Glomerular visceral epithelial cell (primary cell): ENCODE measurements at regions not wholly inside any gene's neighbourhood (a gene's known extent, or its start where the extent isn't known, plus 50 kb on each side); places are given as distances from the start of the nearest gene placed in this dataset.
"Not testable (repeated sequence)": the region's sequence is repeated elsewhere in the genome, so short reads cannot be mapped to it uniquely, and the experiment has no call there.

Experiments used
- DNase-seq: peaks from one replicate; pipeline ENCODE4 v3.0.0-alpha.2; 2016; ENCODE audit errors: extremely low spot score

- DNase-seq: no peak
These were observed 562.2 kb downstream of the GALC start for GRCh38 chr14:87430810-87431209.

- DNase-seq: no peak
These were observed 562.8 kb downstream of the GALC start for GRCh38 chr14:87430214-87430613.

GRCh38 chr14:87419925-87420324 is 573.1 kb downstream of the GALC start:
- no peak for DNase-seq

DNA sequence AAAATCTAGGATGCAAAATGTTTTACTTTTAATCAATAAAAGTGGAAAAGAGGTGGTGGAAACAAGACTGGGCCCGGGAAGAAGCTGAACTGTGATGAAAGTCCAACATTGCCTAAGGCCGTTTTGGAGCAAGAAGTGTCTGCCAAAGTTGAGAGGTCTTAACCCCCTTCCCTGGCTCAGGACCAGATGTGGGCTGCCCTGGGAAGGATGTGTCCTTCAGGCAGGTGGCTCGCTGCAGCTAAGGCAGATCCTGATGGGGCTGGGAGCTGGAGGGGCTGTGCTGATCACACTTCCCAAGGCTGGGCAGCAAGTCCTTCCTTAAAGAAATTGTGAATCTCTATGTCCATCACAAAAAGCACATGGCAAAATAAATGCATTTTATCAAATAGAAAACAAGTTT is 581.6 kb downstream of the GALC start:
- no peak for DNase-seq

- peak; percentile 13 for DNase-seq
These were observed 583.6 kb downstream of the GALC start for GRCh38 chr14:87409393-87409792.

- no peak for DNase-seq
These were observed 585.6 kb downstream of the GALC start for GRCh38 chr14:87407344-87407743.

GRCh38 chr14:87405563-87405962 is 587.4 kb downstream of the GALC start:
- no peak for DNase-seq

GRCh38 chr14:87397499-87397898 is 595.5 kb downstream of the GALC start:
- DNase-seq: no peak

DNA sequence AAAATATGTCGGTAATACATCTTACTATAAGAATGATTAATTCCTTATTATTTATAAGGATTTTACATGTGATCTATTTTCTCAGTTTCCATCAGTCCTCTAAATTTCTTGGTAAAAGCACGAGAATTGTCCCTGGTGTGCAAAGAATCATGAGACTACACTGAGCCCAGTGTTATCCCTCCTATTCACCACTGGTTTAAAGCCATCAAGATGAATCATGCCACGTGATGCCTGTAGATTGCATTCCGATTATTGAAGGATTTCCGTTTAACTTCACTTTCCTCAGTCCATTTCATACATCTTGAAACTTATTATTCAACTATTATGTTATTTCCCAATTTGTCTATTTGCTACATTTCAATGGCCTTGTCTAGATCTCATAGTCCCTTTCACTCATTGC is 601.9 kb downstream of the GALC start:
- no peak for DNase-seq

DNA sequence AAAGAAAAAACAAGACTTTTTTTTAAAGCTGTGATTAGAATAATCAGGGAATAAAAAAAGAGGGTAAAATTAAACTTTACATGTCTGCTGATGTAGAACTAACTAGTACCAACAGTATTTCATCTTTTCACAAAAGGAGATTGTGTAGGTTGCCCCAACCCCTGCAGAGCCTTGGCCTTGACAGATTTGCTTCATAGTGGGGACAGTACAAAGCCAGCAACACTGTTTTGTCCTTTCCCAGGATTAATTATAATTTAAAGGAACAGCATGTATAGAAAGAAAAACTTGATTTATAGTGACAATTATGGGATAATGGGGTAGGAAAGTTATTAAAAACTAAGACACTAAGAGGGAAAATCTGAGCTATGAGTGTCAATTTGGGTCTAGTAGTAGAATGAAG is 604.0 kb downstream of the GALC start:
- DNase-seq: no peak

- DNase-seq: no peak
These were observed 605.2 kb downstream of the GALC start for GRCh38 chr14:87387806-87388205.

DNA sequence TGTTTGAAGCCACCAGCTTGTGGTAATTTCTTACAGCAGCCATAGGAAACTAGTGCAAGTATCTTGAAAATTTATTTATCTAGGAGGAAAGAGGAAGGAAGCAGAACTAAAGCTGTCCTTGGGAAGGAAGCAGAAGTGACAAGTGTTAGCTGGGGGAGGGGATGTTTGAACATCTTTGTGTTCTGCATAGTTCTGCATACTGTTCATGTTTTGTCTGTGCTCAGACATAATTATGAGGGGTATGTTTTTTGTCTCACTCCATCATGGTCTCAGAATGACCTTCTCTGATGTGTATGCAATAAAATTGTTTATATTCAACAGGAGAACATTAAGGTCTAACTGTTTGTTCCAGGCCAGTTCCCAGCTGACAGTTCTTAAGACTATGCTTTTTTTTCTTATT is 606.5 kb downstream of the GALC start:
- DNase-seq: no peak

GRCh38 chr14:87380054-87380453 is 612.9 kb downstream of the GALC start:
- no peak for DNase-seq

DNA sequence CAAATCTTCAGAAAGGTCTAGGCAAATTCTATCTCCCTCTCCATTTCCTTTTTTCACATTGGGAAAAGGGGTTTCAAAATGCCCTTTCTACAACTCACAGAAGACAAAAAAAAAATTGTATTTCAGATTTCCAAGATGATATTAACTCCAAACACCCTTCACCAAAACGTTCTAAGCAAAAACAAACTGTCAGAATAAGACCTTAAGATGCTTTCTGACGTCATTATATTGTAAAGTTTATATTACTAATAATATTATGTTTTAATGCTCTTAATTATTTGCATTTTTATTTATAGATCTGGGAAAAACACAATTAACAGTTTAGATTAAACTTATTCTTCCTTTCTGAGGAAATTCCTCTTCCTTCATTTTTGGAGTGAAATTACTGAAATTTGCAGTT is 624.2 kb downstream of the GALC start:
- DNase-seq: no peak

- not testable (repeated sequence) for DNase-seq
These were observed 632.7 kb downstream of the GALC start for GRCh38 chr14:87360246-87360645.

GRCh38 chr14:87351007-87351406 is 642.0 kb downstream of the GALC start:
- no peak for DNase-seq

- no peak for DNase-seq
These were observed 643.1 kb downstream of the GALC start for GRCh38 chr14:87349921-87350320.

- DNase-seq: peak; percentile 5
These were observed 649.3 kb downstream of the GALC start for GRCh38 chr14:87343652-87344051.

DNA sequence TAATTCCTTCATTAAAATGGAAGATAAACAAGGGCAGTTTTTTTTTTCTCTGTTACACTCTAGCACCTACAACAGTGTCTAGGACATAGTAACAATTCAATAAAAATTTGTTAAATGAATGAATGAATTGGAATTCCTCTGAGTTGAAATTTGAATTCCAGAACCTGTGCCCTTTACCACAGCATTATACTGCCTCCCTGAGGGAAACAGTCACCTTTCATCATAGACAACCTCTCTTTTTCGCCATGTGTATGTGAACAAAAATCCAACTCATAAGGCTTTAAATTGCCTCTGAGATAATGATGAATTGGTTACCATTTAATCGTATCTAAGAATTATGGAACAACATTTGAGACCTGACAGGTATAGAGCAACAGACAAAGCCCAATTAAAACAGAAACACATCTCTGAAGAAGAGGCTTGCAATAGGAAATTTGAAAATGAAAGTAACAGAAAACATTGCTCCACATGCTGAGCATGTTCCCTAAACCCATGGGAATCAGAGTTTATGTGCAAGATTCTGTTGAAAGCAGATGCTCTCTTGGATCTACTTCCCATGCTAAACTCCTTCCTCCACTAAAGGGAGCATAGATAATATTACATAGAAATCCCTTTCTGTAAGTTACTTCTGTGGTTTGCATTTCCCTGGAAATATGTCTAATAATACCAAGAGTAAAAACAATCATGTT is 657.8 kb downstream of the GALC start:
- DNase-seq: no peak

GRCh38 chr14:87331991-87332390 is 661.0 kb downstream of the GALC start:
- no peak for DNase-seq

DNA sequence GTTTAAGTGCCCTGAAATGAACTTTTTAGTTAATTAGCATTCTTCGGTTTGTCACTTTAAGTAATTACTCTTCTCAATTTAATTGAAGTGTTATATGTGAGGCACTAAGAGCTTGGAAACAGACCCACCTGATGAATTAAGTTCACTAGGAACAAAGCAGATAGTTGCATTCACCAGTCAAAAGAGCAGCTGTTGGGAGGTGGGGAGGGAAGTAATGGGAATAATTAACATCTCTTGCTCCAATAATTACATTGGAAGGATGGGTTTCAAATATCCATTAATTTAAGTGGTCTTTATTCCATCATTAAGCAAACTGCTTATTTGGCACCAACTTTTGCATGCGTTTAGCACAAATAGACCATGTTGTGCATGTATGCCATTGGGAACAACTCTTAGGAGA is 667.2 kb downstream of the GALC start:
- DNase-seq: no peak

DNA sequence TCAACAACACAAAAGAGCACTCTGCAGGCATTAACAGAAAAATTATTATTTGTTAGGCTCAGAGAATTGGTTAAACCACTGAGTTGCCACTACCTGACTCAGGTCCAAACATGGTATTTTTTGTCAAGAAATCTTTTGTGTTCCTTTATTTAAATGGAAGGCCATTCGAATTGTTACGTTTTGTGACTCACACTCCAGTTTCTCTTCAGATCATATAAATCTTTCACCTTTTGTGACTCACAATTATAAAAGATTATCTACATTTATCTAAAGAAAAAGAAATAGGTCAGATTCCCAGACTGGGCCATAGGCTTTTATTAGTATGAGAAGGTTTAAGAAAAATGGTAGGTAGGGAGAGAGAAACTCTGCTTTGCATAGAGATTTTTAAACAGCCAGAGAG is 669.8 kb downstream of the GALC start:
- DNase-seq: no peak

GRCh38 chr14:87321548-87321947 is 671.4 kb downstream of the GALC start:
- no peak for DNase-seq

- DNase-seq: no peak
These were observed 680.1 kb downstream of the GALC start for GRCh38 chr14:87312894-87313205.
